H9 (cell line): ENCODE measurements at regions not wholly inside any gene's neighbourhood (a gene's known extent, or its start where the extent isn't known, plus 50 kb on each side); places are given as distances from the start of the nearest gene placed in this dataset.

Experiments
- DNase-seq: peaks from one replicate; pipeline ENCODE4 v3.0.0-alpha.2; 2017
- H2AFZ ChIP-seq: one replicate; pipeline ENCODE4 v1.6.1; 2013; ENCODE audit warnings: mild to moderate bottlenecking, low read length, control low read depth, moderate library complexity
- H2AK5ac ChIP-seq: 2 replicates; pipeline ENCODE4 v1.6.1; 2013; ENCODE audit warnings: low read length, control low read depth, mixed read lengths; ENCODE audit not compliant: insufficient read length
- H2BK120ac ChIP-seq: one replicate; pipeline ENCODE4 v1.6.1; 2013; ENCODE audit warnings: low read depth, mild to moderate bottlenecking, low read length, control low read depth, inconsistent platforms; ENCODE audit not compliant: poor library complexity, severe bottlenecking
- H2BK12ac ChIP-seq: 2 replicates; pipeline ENCODE4 v1.6.1; 2013; ENCODE audit warnings: low read length, control low read depth, mixed read lengths, low read depth; ENCODE audit not compliant: insufficient read length
- H2BK15ac ChIP-seq: 2 replicates; pipeline ENCODE4 v1.6.1; 2013; ENCODE audit warnings: low read depth, low read length, control low read depth
- H2BK20ac ChIP-seq: one replicate; pipeline ENCODE4 v1.6.1; 2013; ENCODE audit warnings: low read depth, mild to moderate bottlenecking, low read length, control low read depth, inconsistent platforms; ENCODE audit not compliant: poor library complexity, severe bottlenecking
- H2BK5ac ChIP-seq: 2 replicates; pipeline ENCODE4 v1.6.1; 2013; ENCODE audit warnings: low read length, control low read depth, mixed read lengths; ENCODE audit not compliant: insufficient read length
- H3K14ac ChIP-seq: 2 replicates; pipeline ENCODE4 v1.6.1; 2013; ENCODE audit warnings: low read length, control low read depth; ENCODE audit not compliant: insufficient read depth
- H3K18ac ChIP-seq: 2 replicates; pipeline ENCODE4 v1.6.1; 2013; ENCODE audit warnings: low read depth, mild to moderate bottlenecking, mixed read lengths, low read length, control low read depth; ENCODE audit not compliant: insufficient read length
- H3K23ac ChIP-seq: 2 replicates; pipeline ENCODE4 v1.6.1; 2013; ENCODE audit warnings: low read length, control low read depth, mixed read lengths, low read depth; ENCODE audit not compliant: insufficient read length
- H3K23me2 ChIP-seq: 2 replicates; pipeline ENCODE4 v1.6.1; 2013; ENCODE audit warnings: low read depth, mild to moderate bottlenecking, mixed read lengths, low read length, control low read depth; ENCODE audit not compliant: insufficient read length, poor library complexity, severe bottlenecking
- H3K27ac ChIP-seq: 2 replicates; pipeline ENCODE4 v1.5.1; 2013; ENCODE audit warnings: low read length, control low read depth, mixed read lengths, low read depth; ENCODE audit not compliant: insufficient read length
- H3K27me3 ChIP-seq: 2 replicates; pipeline ENCODE4 v1.6.1; 2013; ENCODE audit warnings: low read length, control low read depth, inconsistent platforms; ENCODE audit not compliant: insufficient read depth
- H3K4ac ChIP-seq: 2 replicates; pipeline ENCODE4 v1.6.1; 2013; ENCODE audit warnings: low read depth, mild to moderate bottlenecking, control low read depth, inconsistent platforms, low read length, moderate library complexity
- H3K4me1 ChIP-seq: 2 replicates; pipeline ENCODE4 v1.6.1; 2013; ENCODE audit warnings: low read length, control low read depth, inconsistent platforms; ENCODE audit not compliant: insufficient read depth
- H3K4me2 ChIP-seq: 2 replicates; pipeline ENCODE4 v1.6.1; 2013; ENCODE audit warnings: low read length, control low read depth, mixed read lengths; ENCODE audit not compliant: insufficient read length, insufficient read depth
- H3K56ac ChIP-seq: 2 replicates; pipeline ENCODE4 v1.6.1; 2013; ENCODE audit warnings: low read depth, mild to moderate bottlenecking, mixed read lengths, low read length, control low read depth; ENCODE audit not compliant: insufficient read length
- H3K79me1 ChIP-seq: 2 replicates; pipeline ENCODE4 v1.6.1; 2013; ENCODE audit warnings: low read depth, mild to moderate bottlenecking, moderate library complexity, low read length, control low read depth, inconsistent platforms; ENCODE audit not compliant: insufficient read depth, poor library complexity, severe bottlenecking
- H3K79me2 ChIP-seq: 2 replicates; pipeline ENCODE4 v1.6.1; 2013; ENCODE audit warnings: low read length, control low read depth, inconsistent platforms; ENCODE audit not compliant: insufficient read depth
- H3K9ac ChIP-seq: 2 replicates; pipeline ENCODE4 v1.6.1; 2013; ENCODE audit warnings: low read length, control low read depth, mixed read lengths; ENCODE audit not compliant: insufficient read length; ENCODE audit errors: extremely low read depth
- H3K9me3 ChIP-seq: one replicate; pipeline ENCODE4 v1.6.1; 2013; ENCODE audit warnings: low read depth, low read length, inconsistent platforms; ENCODE audit not compliant: control insufficient read depth
- H3T11ph ChIP-seq: one replicate; pipeline ENCODE4 v1.6.1; 2013; ENCODE audit warnings: mild to moderate bottlenecking, low read length, control low read depth, inconsistent platforms
- H4K20me1 ChIP-seq: one replicate; pipeline ENCODE4 v1.6.1; 2013; ENCODE audit not compliant: control insufficient read depth, insufficient read length, insufficient read depth
- H4K5ac ChIP-seq: 2 replicates; pipeline ENCODE4 v1.6.1; 2013; ENCODE audit warnings: low read depth, mild to moderate bottlenecking, mixed read lengths, low read length, control low read depth; ENCODE audit not compliant: insufficient read length
- H4K8ac ChIP-seq: replicated peaks from 2 replicates; pipeline ENCODE4 v1.6.1; 2013; ENCODE audit warnings: low read length, control low read depth, mixed read lengths, low read depth; ENCODE audit not compliant: insufficient read length
- H4K91ac ChIP-seq: 2 replicates; pipeline ENCODE4 v1.6.1; 2013; ENCODE audit warnings: low read depth, mild to moderate bottlenecking, moderate library complexity, mixed read lengths, low read length, control low read depth; ENCODE audit not compliant: insufficient read length
- H3K27ac Mint-ChIP-seq, 3 experiments: 2 replicates in 2 of 3; 3 replicates in 1 of 3; pipeline ENCODE4 v1.8.0; 2020 to 2021; ENCODE audit warnings: mixed read lengths in 3 of 3, mild to moderate bottlenecking in 1 of 3, moderate library complexity in 1 of 3
- H3K27me3 Mint-ChIP-seq: 2 replicates; pipeline ENCODE4 v1.8.0; 2021; ENCODE audit warnings: low read depth, mild to moderate bottlenecking, moderate library complexity, mixed read lengths
- H3K36me3 Mint-ChIP-seq, 3 experiments: 2 replicates in 2 of 3; 3 replicates in 1 of 3; pipeline ENCODE4 v1.8.0; 2020 to 2021; ENCODE audit warnings: low read depth in 3 of 3, mixed read lengths in 3 of 3; ENCODE audit not compliant: insufficient read depth in 1 of 3
- H3K4me1 Mint-ChIP-seq, 2 experiments: 2 replicates each; pipeline ENCODE4 v1.8.0; 2020; ENCODE audit warnings: mixed read lengths in 2 of 2
- H3K4me3 Mint-ChIP-seq, 2 experiments: 2 replicates in 1 of 2; 3 replicates in 1 of 2; pipeline ENCODE4 v1.8.0; 2020 to 2021; ENCODE audit warnings: mild to moderate bottlenecking in 2 of 2, mixed read lengths in 2 of 2, moderate library complexity in 1 of 2
- H3K9me3 Mint-ChIP-seq, 2 experiments: 2 replicates in 1 of 2; 3 replicates in 1 of 2; pipeline ENCODE4 v1.8.0; 2020; ENCODE audit warnings: mild to moderate bottlenecking in 2 of 2, mixed read lengths in 2 of 2, moderate library complexity in 1 of 2
- TF ChIP-seq, protein P1 (sequence below): fragments of 200-600 bp; sonication (generic); conservative IDR thresholded peaks from 3 replicates; pipeline ENCODE4 v1.8.0; 2021; ENCODE audit warnings: antibody characterized with exemption, mild to moderate bottlenecking

DNA sequence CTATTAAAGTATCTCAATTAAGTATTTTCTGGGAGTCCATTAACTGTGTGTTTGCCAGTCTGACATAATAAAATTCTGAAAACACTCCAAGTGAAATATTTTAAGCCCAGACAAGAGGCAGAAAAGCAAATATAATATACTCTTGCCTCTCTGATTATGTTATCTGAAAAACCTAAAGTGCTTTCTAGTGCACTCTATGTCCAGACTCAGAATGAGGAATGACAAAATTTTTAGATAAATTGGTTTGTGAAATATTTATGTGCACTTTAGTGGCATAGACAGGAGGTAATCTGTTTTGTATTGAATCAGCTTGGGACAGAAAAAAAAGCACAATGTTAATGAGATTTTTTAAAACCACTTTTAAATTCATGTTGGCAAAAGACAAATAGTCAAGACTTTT lies 508.2 kb upstream of the SUCLG2 start:
- no peak overlapping the region for H3K4me2 ChIP-seq
- H2BK20ac ChIP-seq = no peak overlapping the region
- no peak overlapping the region for H3K4me3 Mint-ChIP-seq
- H3K56ac ChIP-seq = no peak overlapping the region
- no peak overlapping the region for H2AFZ ChIP-seq
- H3K9me3 ChIP-seq = no peaks in the 10 kb centered on the region
- no peak overlapping the region for H3K27ac ChIP-seq
- H3K9me3 Mint-ChIP-seq = no peaks in the 10 kb centered on the region
- H2BK12ac ChIP-seq = no peak overlapping the region
- no peak for DNase-seq
- no peak overlapping the region for H3K23ac ChIP-seq
- H2BK120ac ChIP-seq = no peak overlapping the region
- H4K91ac ChIP-seq = no peak overlapping the region
- no peak overlapping the region for H3T11ph ChIP-seq
- H3K18ac ChIP-seq = no peak overlapping the region
- H4K20me1 ChIP-seq = no peaks in the 10 kb centered on the region
- H2AK5ac ChIP-seq = no peak overlapping the region
- H3K79me2 ChIP-seq = no peaks in the 10 kb centered on the region
- H3K27me3 ChIP-seq = no peaks in the 10 kb centered on the region
- no peak overlapping the region for H4K8ac ChIP-seq
- no peaks in the 10 kb centered on the region for H3K23me2 ChIP-seq
- peaks cover 2% of the 10 kb centered on the region; the same call in 1 of the 2 replicates for H3K4me1 ChIP-seq
- no peak overlapping the region for H3K9ac ChIP-seq
- no peak overlapping the region for H3K14ac ChIP-seq
- H3K79me1 ChIP-seq = no peaks in the 10 kb centered on the region
- no peak overlapping the region for H2BK15ac ChIP-seq
- no peaks in the 10 kb centered on the region for H3K27me3 Mint-ChIP-seq
- H3K4me1 Mint-ChIP-seq = peaks cover 9 to 16% of the 10 kb centered on the region in 2 experiments
- H2BK5ac ChIP-seq = no peak overlapping the region
- H4K5ac ChIP-seq = no peak overlapping the region
- no peak overlapping the region for H3K4ac ChIP-seq
- H3K27ac Mint-ChIP-seq = no peak overlapping the region
- H3K36me3 Mint-ChIP-seq = no peaks in the 10 kb centered on the region
- TF ChIP-seq, protein P1, sequence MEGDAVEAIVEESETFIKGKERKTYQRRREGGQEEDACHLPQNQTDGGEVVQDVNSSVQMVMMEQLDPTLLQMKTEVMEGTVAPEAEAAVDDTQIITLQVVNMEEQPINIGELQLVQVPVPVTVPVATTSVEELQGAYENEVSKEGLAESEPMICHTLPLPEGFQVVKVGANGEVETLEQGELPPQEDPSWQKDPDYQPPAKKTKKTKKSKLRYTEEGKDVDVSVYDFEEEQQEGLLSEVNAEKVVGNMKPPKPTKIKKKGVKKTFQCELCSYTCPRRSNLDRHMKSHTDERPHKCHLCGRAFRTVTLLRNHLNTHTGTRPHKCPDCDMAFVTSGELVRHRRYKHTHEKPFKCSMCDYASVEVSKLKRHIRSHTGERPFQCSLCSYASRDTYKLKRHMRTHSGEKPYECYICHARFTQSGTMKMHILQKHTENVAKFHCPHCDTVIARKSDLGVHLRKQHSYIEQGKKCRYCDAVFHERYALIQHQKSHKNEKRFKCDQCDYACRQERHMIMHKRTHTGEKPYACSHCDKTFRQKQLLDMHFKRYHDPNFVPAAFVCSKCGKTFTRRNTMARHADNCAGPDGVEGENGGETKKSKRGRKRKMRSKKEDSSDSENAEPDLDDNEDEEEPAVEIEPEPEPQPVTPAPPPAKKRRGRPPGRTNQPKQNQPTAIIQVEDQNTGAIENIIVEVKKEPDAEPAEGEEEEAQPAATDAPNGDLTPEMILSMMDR = no peak
